Left ventricle myocardium inferior (tissue), 1 donor: ENCODE measurements at regions not wholly inside any gene's neighbourhood (a gene's known extent, or its start where the extent isn't known, plus 50 kb on each side); places are given as distances from the start of the nearest gene placed in this dataset.

Experiments
- DNase-seq: peaks from one replicate; pipeline ENCODE4 v3.0.0-alpha.2; 2020
- H3K27ac ChIP-seq: fragments of 200-600 bp; replicated peaks from 2 replicates; pipeline ENCODE4 v1.8.0; 2021
- H3K27me3 ChIP-seq: fragments of 200-600 bp; 2 replicates; pipeline ENCODE4 v1.8.0; 2021; ENCODE audit warnings: low read depth
- H3K36me3 ChIP-seq: fragments of 200-600 bp; 2 replicates; pipeline ENCODE4 v1.8.0; 2021
- H3K4me1 ChIP-seq: fragments of 200-600 bp; 2 replicates; pipeline ENCODE4 v1.8.0; 2021
- H3K4me3 ChIP-seq: fragments of 200-600 bp; 2 replicates; pipeline ENCODE4 v1.8.0; 2021; ENCODE audit warnings: mild to moderate bottlenecking, moderate library complexity
- H3K9me3 ChIP-seq: fragments of 200-600 bp; replicated peaks from 2 replicates; pipeline ENCODE4 v1.8.0; 2021
- intact Hi-C: fragments of 100-400 bp; cut with micrococcal nuclease; formaldehyde crosslinking; loops from one replicate; pipeline ENCODE4 v1.11.0; 2022
- TF ChIP-seq, protein P1 (sequence below): fragments of 200-600 bp; IDR thresholded peaks from 2 replicates; pipeline ENCODE4 v1.8.0; 2021; ENCODE audit warnings: antibody characterized with exemption, mild to moderate bottlenecking, borderline replicate concordance
- donor health status: DM: no; HTN: yes; CAD: no; lungs with severe emphysema.

DNA sequence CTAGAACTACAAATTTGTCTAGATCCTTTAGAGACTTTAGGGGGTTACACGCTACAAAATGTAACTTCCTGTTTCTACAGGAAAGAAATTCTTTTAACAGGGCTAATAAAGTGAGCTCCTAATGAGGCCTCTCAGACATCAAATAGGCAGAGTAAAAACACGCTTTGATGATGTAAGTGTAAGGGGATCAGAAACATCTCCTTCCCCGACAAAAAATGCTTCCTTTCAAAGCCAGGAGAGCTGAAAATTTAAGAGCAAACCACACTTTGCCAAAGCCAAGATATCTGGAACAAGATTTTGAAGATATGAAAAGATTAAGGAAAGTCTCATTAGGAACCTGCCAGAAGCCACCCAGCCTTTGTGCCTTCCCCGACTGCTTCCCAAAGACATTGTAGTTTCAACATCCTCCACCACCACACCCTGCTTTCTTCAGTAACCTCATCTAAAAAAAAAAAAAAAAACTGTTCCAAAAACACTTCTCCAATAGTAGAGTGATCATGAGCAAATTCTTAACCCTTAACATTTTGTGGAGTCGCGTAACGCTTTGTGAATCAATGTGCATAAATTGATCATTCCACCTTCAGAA lies 505.0 kb upstream of the THBS1 start:
- DNase-seq = no peak
- Histone ChIP-seq H3K27me3 (no peaks in the 10 kb centered on the region), H3K4me1 (peaks cover 6% of the 10 kb centered on the region), H3K27ac (no peak overlapping the region), H3K36me3 (no peaks in the 10 kb centered on the region), H3K4me3 (no peak overlapping the region), H3K9me3 (no peaks in the 10 kb centered on the region)
- TF ChIP-seq, protein P1, sequence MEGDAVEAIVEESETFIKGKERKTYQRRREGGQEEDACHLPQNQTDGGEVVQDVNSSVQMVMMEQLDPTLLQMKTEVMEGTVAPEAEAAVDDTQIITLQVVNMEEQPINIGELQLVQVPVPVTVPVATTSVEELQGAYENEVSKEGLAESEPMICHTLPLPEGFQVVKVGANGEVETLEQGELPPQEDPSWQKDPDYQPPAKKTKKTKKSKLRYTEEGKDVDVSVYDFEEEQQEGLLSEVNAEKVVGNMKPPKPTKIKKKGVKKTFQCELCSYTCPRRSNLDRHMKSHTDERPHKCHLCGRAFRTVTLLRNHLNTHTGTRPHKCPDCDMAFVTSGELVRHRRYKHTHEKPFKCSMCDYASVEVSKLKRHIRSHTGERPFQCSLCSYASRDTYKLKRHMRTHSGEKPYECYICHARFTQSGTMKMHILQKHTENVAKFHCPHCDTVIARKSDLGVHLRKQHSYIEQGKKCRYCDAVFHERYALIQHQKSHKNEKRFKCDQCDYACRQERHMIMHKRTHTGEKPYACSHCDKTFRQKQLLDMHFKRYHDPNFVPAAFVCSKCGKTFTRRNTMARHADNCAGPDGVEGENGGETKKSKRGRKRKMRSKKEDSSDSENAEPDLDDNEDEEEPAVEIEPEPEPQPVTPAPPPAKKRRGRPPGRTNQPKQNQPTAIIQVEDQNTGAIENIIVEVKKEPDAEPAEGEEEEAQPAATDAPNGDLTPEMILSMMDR = no peak
- intact Hi-C loops = no loop called here

DNA sequence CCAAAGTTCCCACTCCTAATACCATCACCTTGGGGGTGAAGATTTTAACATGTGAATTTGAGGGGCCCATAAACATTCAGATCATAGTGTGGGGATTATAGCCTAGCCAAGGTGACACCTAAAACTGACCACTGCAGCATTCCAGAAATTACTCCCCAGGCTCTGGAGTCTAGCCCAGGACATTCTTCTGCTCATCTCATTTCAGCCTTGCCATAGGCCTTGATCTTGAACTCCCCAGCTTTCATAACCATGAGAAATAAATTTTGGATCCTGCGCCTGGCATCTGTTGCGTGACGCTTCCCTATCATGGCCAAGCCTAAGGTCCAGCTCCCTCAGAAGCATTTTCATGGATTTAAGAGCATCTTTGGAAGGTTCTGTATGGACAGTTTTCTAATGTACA lies 502.9 kb upstream of the THBS1 start:
- TF ChIP-seq, protein P1 = no peak
- no peak overlapping the region for H3K4me3 ChIP-seq
- no peaks in the 10 kb centered on the region for H3K36me3 ChIP-seq
- H3K27ac ChIP-seq = no peak overlapping the region
- no peak for DNase-seq
- no peaks in the 10 kb centered on the region for H3K9me3 ChIP-seq
- no peaks in the 10 kb centered on the region for H3K27me3 ChIP-seq
- intact Hi-C loops = no loop called here
- H3K4me1 ChIP-seq = peaks cover 6% of the 10 kb centered on the region

DNA sequence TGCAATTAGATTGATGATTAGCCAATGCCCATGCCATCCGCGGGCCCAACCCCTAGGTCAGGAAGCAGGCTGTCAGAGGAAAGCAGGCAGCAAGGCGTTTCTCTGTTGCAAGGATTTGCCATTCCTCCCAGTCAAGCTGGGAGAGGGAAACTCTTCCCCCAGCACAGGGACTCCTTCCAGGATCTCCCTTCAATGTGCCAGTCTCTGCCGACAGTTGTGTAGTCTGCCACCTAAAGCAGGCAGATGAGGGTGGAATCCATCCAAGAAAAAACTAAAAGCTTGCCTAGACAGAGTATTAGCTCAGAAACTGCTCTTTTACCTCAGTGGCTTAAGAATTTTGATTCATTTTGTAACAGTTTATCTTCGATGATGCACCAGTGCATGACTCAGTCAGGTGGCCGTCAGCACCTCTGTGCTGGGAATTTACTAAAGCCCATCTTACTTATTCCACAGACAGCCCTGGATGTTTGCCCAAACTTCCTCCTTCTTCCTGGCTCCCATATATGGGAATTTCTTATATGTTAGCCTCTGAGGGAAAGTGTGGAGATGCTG lies 501.5 kb upstream of the THBS1 start:
- TF ChIP-seq, protein P1 = no peak
- intact Hi-C loops = no loop called here
- Histone ChIP-seq H3K27me3 (no peaks in the 10 kb centered on the region), H3K9me3 (no peaks in the 10 kb centered on the region), H3K4me1 (peaks cover 6% of the 10 kb centered on the region), H3K36me3 (no peaks in the 10 kb centered on the region), H3K27ac (no peak overlapping the region), H3K4me3 (no peak overlapping the region)
- DNase-seq = no peak

DNA sequence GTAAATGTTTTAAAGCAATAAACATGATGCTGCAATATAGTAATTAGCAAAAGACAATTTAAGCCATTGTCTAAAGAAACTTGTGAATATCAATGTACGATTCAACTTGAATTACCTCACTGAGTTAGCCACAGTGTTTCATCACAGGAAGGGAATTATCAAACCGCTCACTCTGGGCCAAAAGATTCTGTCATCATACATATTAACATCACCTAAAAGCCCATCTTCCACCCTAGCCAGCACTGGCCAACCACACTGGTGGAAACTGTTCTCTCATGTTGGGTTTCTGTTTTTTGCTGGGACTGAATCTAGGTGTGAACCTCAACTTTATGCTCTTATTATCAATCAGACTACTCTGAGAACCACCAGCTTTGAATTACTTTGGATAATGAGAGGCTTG lies 497.7 kb upstream of the THBS1 start:
- no peak for DNase-seq
- Histone ChIP-seq H3K27me3 (no peaks in the 10 kb centered on the region), H3K4me3 (no peak overlapping the region), H3K9me3 (no peaks in the 10 kb centered on the region), H3K36me3 (no peaks in the 10 kb centered on the region), H3K4me1 (no peaks in the 10 kb centered on the region), H3K27ac (no peak overlapping the region)
- intact Hi-C loops = no loop called here
- TF ChIP-seq, protein P1 = no peak

DNA sequence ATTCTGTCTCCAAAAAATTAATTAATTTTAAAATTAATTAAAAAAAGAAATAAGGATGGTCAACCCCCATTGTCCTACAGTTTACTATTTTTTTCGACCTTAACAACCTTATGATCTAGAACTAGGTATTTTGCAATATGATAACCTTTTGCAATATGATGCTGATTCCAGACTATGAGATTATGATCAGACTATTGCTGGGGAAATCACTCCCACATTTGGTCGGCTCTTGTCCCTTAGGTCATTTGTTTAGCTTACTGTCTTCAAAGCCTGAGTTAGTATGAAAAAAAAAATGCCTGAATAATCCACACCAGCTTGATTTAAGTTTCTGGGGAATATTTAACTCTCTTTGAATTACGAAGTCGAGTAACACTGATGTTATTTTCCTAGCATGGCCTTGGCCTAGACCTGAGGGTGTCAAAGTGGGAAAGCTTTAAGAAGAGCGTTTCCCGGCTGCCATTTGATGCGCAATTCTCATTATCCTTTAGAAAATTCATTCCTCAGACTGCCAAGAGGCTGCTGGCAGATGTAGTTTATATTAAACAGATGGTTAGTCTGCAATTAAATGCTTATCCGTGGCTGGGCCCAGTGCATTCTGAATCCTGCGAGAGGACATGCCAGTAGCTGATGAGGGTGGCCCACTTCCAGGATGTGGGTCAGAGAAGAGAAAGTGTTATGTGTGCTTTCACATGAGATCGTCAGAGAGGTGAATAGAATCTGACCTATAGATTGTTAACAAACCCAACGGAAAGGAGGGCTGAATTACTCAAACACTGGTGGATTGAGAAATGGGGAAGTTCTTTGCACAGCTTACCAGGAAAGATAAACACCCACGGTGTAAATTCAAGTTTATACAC lies 496.0 kb upstream of the THBS1 start:
- H3K27me3 ChIP-seq = no peaks in the 10 kb centered on the region
- TF ChIP-seq, protein P1 = no peak
- H3K9me3 ChIP-seq = no peaks in the 10 kb centered on the region
- H3K4me3 ChIP-seq = no peak overlapping the region
- no peaks in the 10 kb centered on the region for H3K36me3 ChIP-seq
- intact Hi-C loops = no loop called here
- no peaks in the 10 kb centered on the region for H3K4me1 ChIP-seq
- DNase-seq = peak; percentile 24
- H3K27ac ChIP-seq = peak overlapping the region; percentile 14
